ENCODE measurements at regions not wholly inside any gene's neighbourhood (a gene's known extent, or its start where the extent isn't known, plus 50 kb on each side); places are given as distances from the start of the nearest gene placed in this dataset.

DNA sequence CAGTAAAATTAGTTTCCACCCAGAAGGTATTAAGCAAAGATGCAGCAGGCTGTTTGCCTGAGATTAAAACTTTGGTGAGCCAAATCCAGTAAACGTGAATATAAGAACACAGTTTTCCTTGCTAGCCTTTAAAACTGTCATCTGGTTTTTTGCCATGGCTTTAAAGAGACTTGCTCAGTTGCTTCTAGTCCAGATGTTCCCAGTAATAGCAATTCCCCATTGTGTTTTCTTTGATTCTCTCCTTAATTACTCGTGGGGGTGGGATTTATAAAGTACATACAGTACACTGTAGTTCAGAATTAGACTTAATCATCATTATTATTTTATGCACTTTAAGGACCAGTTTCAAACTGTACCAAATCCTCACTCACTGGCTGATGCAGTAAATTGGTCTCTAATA, 303.5 kb upstream of the ZNF804A start:
- Histone ChIP-seq H3K27me3 (no peaks in the 10 kb centered on the region), H3K9me3 (no peaks in the 10 kb centered on the region), H3K4me3 (replicated peaks in 1 of 3) (no peak overlapping the region), H3K27ac (no peak overlapping the region), H3K4me1 (no peaks in the 10 kb centered on the region), H3K36me3 (no peaks in the 10 kb centered on the region)
- no peak for DNase-seq
- 52 to 58% methylated on average over 2 of the region's 2 CpGs for WGBS, 2 donors
- TF ChIP-seq POLR2A (IDR thresholded peaks at IDR 0.05), result no peak
- TF ChIP-seq, protein P1, sequence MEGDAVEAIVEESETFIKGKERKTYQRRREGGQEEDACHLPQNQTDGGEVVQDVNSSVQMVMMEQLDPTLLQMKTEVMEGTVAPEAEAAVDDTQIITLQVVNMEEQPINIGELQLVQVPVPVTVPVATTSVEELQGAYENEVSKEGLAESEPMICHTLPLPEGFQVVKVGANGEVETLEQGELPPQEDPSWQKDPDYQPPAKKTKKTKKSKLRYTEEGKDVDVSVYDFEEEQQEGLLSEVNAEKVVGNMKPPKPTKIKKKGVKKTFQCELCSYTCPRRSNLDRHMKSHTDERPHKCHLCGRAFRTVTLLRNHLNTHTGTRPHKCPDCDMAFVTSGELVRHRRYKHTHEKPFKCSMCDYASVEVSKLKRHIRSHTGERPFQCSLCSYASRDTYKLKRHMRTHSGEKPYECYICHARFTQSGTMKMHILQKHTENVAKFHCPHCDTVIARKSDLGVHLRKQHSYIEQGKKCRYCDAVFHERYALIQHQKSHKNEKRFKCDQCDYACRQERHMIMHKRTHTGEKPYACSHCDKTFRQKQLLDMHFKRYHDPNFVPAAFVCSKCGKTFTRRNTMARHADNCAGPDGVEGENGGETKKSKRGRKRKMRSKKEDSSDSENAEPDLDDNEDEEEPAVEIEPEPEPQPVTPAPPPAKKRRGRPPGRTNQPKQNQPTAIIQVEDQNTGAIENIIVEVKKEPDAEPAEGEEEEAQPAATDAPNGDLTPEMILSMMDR (IDR thresholded peaks at IDR 0.05), result no peak
- intact Hi-C loops (cut with DNase I), result no loop called here

GRCh38 chr2:184297085-184297484, 301.2 kb upstream of the ZNF804A start:
- Histone ChIP-seq H3K9me3 (no peaks in the 10 kb centered on the region), H3K4me1 (no peaks in the 10 kb centered on the region), H3K36me3 (no peaks in the 10 kb centered on the region), H3K27ac (no peak overlapping the region), H3K4me3 (replicated peaks in 1 of 3) (no peak overlapping the region), H3K27me3 (no peaks in the 10 kb centered on the region)
- intact Hi-C loops (cut with DNase I), result no loop called here
- TF ChIP-seq, protein P1 (IDR thresholded peaks at IDR 0.05), result no peak
- no peak for TF ChIP-seq POLR2A (IDR thresholded peaks at IDR 0.05)
- WGBS, 2 donors, result 94 to 95% methylated on average over 2 of the region's 2 CpGs
- no peak for DNase-seq

DNA sequence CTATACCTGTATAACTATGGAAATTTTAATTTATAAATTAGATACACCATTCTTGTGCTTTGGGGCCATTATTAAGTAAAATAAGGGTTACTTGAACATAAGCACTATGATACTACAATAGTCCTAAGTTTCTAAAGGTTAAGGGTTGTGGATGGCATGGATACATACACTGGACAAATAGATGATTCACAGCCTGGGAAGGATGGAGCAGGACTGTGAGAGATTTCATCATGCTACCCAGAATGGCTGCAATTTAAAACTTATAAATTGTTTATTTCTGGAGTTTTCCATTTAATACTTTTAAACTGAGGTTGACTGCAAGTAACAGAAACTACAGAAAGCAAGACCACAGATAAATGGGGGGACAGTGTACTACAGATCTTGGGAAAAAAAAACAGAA, 295.8 kb upstream of the ZNF804A start:
- H3K4me1 ChIP-seq, result no peaks in the 10 kb centered on the region
- DNase-seq, result no peak
- no peaks in the 10 kb centered on the region for H3K36me3 ChIP-seq
- H3K4me3 ChIP-seq (replicated peaks in 1 of 3), result no peak overlapping the region
- no peak overlapping the region for H3K27ac ChIP-seq
- no peaks in the 10 kb centered on the region for H3K9me3 ChIP-seq
- no peaks in the 10 kb centered on the region for H3K27me3 ChIP-seq
- TF ChIP-seq POLR2A (IDR thresholded peaks at IDR 0.05), result no peak
- TF ChIP-seq, protein P1 (IDR thresholded peaks at IDR 0.05), result no peak
- intact Hi-C loops (cut with DNase I), result no loop called here

DNA sequence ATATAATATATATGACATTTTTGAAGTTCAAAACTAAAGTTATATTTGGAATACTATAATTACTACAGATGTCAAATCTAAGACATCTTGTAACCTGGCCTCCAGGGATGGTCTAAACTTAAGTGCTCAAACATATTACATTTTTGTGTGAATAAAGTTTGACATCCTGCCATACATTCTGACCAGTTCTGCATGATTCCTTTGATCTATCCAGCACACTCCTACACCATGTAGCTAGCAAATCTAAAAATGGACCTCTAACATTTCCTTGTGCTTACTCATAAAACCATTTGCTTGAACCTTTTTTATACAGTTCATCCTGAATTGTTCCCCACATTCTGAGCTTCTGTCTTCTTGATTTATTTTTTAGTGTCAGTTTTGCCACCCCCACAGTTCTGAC, 294.3 kb upstream of the ZNF804A start:
- H3K27ac ChIP-seq, result no peak overlapping the region
- no peak for TF ChIP-seq POLR2A (IDR thresholded peaks at IDR 0.05)
- TF ChIP-seq, protein P1 (IDR thresholded peaks at IDR 0.05), result no peak
- no peaks in the 10 kb centered on the region for H3K36me3 ChIP-seq
- no peaks in the 10 kb centered on the region for H3K9me3 ChIP-seq
- intact Hi-C loops (cut with DNase I), result no loop called here
- no peak overlapping the region for H3K4me3 ChIP-seq (replicated peaks in 1 of 3)
- H3K27me3 ChIP-seq, result no peaks in the 10 kb centered on the region
- DNase-seq, result no peak
- no peaks in the 10 kb centered on the region for H3K4me1 ChIP-seq

GRCh38 chr2:184305105-184305504, 293.2 kb upstream of the ZNF804A start:
- DNase-seq, result no peak
- Histone ChIP-seq H3K27me3 (no peaks in the 10 kb centered on the region), H3K9me3 (no peaks in the 10 kb centered on the region), H3K27ac (no peak overlapping the region), H3K4me3 (replicated peaks in 1 of 3) (no peak overlapping the region), H3K4me1 (no peaks in the 10 kb centered on the region), H3K36me3 (no peaks in the 10 kb centered on the region)
- no peak for TF ChIP-seq POLR2A (IDR thresholded peaks at IDR 0.05)
- TF ChIP-seq, protein P1 (IDR thresholded peaks at IDR 0.05), result no peak
- WGBS, 2 donors, result 88 to 90% methylated on average over 4 of the region's 4 CpGs
- intact Hi-C loops (cut with DNase I), result no loop called here

Measured in thyroid gland (tissue), 4 donors.